Endothelial cell (in vitro differentiated cells): ENCODE measurements at regions not wholly inside any gene's neighbourhood (a gene's known extent, or its start where the extent isn't known, plus 50 kb on each side); places are given as distances from the start of the nearest gene placed in this dataset.
"Not testable (repeated sequence)": the region's sequence is repeated elsewhere in the genome, so short reads cannot be mapped to it uniquely, and the experiment has no call there.

Source experiments
- DNase-seq: peaks from one replicate; pipeline ENCODE4 v3.0.0; 2021; ENCODE audit warnings: low spot score
- H3K27ac Mint-ChIP-seq: one replicate; pipeline ENCODE4 v1.8.0; 2021; ENCODE audit warnings: mixed read lengths, inconsistent platforms; ENCODE audit not compliant: unreplicated experiment
- H3K27me3 Mint-ChIP-seq: one replicate; pipeline ENCODE4 v1.8.0; 2021; ENCODE audit warnings: mild to moderate bottlenecking, moderate library complexity, mixed read lengths, inconsistent platforms; ENCODE audit not compliant: unreplicated experiment
- H3K36me3 Mint-ChIP-seq: one replicate; pipeline ENCODE4 v1.8.0; 2021; ENCODE audit warnings: mild to moderate bottlenecking, low read depth, mixed read lengths, inconsistent platforms; ENCODE audit not compliant: unreplicated experiment
- H3K4me1 Mint-ChIP-seq: one replicate; pipeline ENCODE4 v1.8.0; 2021; ENCODE audit warnings: mild to moderate bottlenecking, mixed read lengths, inconsistent platforms; ENCODE audit not compliant: unreplicated experiment
- H3K4me3 Mint-ChIP-seq: one replicate; pipeline ENCODE4 v1.8.0; 2021; ENCODE audit warnings: mild to moderate bottlenecking, mixed read lengths, inconsistent platforms; ENCODE audit not compliant: unreplicated experiment
- H3K9me3 Mint-ChIP-seq: one replicate; pipeline ENCODE4 v1.8.0; 2021; ENCODE audit warnings: mixed read lengths, inconsistent platforms; ENCODE audit not compliant: unreplicated experiment
- TF ChIP-seq, protein P1 (sequence below): fragments of 200-600 bp; sonication (generic); IDR thresholded peaks from one replicate; pipeline ENCODE4 v1.5.0; 2021; ENCODE audit warnings: antibody characterized with exemption; ENCODE audit not compliant: unreplicated experiment

DNA sequence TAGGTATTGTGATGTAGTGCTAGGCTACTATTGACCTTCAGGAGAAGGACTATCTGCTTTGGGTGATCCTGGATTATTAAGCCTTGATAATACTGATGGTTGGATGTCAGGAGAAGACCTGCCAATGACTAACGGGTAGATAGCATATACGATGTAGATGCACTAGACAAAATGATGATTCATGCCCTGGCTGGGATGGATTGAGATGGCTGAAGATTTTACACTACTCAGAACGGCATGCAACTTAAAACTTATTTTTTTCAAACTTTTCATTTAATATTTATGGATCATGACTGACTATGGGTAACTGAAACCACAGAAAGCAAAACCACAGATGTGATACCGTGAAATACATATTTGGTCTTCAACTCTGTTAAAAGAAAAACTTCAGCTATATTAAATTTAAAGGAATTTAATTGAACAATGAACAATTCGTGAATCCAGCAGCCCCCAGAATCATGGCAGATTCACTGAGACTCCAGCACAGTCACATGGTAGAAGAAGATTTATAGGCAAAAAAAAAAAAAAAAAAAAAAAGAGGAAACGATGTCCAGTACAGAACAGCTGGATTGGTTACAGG is 124.6 kb upstream of the CDK13 start:
- no peak for DNase-seq

DNA sequence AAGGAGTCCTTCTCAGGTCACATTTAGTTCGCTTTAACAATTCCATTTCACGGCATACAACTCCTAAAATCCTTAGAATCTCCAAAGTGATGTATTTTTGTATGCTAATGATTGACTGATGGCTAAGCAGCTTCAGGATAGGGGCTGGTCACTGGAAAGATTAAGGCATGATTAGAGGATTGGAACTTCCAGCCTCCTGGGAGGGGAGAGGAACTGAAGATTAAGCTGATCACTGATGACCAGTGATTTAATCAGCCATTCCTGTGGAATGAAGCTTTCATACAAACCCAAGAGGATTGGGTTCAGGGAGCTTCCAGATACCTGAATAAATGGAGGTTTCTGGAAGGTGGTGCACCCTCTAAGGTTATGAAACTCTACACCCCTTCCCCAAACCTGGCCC is 123.9 kb upstream of the CDK13 start:
- TF ChIP-seq, protein P1, sequence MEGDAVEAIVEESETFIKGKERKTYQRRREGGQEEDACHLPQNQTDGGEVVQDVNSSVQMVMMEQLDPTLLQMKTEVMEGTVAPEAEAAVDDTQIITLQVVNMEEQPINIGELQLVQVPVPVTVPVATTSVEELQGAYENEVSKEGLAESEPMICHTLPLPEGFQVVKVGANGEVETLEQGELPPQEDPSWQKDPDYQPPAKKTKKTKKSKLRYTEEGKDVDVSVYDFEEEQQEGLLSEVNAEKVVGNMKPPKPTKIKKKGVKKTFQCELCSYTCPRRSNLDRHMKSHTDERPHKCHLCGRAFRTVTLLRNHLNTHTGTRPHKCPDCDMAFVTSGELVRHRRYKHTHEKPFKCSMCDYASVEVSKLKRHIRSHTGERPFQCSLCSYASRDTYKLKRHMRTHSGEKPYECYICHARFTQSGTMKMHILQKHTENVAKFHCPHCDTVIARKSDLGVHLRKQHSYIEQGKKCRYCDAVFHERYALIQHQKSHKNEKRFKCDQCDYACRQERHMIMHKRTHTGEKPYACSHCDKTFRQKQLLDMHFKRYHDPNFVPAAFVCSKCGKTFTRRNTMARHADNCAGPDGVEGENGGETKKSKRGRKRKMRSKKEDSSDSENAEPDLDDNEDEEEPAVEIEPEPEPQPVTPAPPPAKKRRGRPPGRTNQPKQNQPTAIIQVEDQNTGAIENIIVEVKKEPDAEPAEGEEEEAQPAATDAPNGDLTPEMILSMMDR, result no peak
- DNase-seq, result no peak
- no peaks in the 10 kb centered on the region for H3K27me3 Mint-ChIP-seq

More for the DNA sequence above, 124.6 kb upstream of the CDK13 start:
- no peaks in the 10 kb centered on the region for H3K27me3 Mint-ChIP-seq
- H3K27ac Mint-ChIP-seq, result no peak overlapping the region
- H3K9me3 Mint-ChIP-seq, result no peaks in the 10 kb centered on the region
- TF ChIP-seq, protein P1, result no peak
- H3K36me3 Mint-ChIP-seq, result no peaks in the 10 kb centered on the region
- peaks cover 14% of the 10 kb centered on the region for H3K4me1 Mint-ChIP-seq
- H3K4me3 Mint-ChIP-seq, result no peak overlapping the region

DNA sequence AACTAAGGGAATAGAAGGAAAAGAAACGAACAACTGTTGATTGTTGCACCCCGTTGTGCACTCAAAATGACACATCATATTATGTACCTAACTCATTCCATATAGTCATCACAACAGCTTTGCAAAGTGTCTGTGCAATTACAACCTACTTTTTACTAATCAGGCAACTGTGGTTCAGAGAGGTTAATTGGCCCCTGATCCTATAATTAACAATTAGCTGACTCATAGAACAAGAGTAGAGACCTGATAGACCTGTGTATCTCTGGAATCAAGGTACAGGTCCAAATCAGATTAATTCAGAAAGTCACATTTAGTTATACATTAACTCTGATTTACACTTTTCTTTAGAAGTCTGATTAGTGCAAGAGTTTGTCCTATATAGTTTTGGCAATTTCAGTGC is 122.5 kb upstream of the CDK13 start:
- no peak overlapping the region for H3K27ac Mint-ChIP-seq
- TF ChIP-seq, protein P1, result no peak
- H3K27me3 Mint-ChIP-seq, result no peaks in the 10 kb centered on the region
- H3K9me3 Mint-ChIP-seq, result no peaks in the 10 kb centered on the region
- no peak for DNase-seq
- no peaks in the 10 kb centered on the region for H3K36me3 Mint-ChIP-seq
- no peak overlapping the region for H3K4me3 Mint-ChIP-seq
- peaks cover 14% of the 10 kb centered on the region for H3K4me1 Mint-ChIP-seq

More for the DNA sequence above, 123.9 kb upstream of the CDK13 start:
- Mint-ChIP-seq H3K9me3 (no peaks in the 10 kb centered on the region), H3K4me3 (no peak overlapping the region), H3K36me3 (no peaks in the 10 kb centered on the region), H3K27ac (no peak overlapping the region), H3K4me1 (peaks cover 14% of the 10 kb centered on the region)

DNA sequence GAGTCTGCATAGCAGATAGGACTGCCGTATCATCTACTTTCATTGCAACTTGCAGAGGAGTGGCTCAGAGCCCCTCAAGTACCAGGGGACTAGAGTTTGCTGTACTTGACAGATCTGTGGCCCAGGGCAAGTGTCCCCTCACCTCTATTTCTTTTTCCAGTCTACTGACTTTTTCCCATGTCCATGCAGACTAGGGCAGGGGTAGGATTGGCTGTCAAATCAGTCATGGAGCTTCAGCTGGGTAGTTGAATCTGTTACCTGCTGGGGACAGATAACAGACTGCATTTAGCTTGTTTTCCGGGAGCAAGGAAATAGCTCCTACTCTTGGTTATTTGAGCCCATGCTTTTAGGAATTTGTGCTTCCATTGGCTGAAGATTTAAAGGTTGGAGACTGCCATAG is 121.0 kb upstream of the CDK13 start:
- Mint-ChIP-seq H3K36me3 (no peaks in the 10 kb centered on the region), H3K9me3 (no peaks in the 10 kb centered on the region), H3K27ac (no peak overlapping the region), H3K27me3 (peaks cover 2% of the 10 kb centered on the region), H3K4me3 (no peak overlapping the region), H3K4me1 (peaks cover 14% of the 10 kb centered on the region)
- no peak for DNase-seq
- TF ChIP-seq, protein P1, result no peak

DNA sequence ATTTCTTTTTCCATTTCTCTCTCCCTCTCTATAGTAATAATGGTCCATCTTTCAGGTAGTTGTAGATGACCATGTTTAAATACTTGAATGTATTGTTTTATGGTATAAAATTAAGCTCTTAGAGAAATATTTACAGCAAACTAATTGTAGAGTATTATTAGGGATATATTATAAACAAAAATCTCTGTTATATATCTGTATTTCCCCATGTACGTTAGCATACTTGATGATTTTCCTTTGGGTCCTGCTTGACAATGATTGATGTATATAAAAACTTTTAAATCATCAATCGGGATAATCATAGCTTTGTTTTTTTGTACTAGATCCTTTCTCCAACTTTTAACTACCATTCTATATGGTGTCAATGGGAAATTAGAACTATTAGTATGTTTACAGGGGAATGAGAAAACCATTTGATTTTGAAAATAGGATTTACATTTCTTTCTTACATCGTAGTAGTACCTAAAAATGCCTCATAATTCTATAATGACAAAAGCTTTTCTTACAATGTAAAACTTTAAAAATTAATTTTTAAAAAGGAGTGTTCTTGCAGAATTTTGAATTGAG is 117.5 kb upstream of the CDK13 start:
- H3K27me3 Mint-ChIP-seq, result peaks cover 8% of the 10 kb centered on the region

DNA sequence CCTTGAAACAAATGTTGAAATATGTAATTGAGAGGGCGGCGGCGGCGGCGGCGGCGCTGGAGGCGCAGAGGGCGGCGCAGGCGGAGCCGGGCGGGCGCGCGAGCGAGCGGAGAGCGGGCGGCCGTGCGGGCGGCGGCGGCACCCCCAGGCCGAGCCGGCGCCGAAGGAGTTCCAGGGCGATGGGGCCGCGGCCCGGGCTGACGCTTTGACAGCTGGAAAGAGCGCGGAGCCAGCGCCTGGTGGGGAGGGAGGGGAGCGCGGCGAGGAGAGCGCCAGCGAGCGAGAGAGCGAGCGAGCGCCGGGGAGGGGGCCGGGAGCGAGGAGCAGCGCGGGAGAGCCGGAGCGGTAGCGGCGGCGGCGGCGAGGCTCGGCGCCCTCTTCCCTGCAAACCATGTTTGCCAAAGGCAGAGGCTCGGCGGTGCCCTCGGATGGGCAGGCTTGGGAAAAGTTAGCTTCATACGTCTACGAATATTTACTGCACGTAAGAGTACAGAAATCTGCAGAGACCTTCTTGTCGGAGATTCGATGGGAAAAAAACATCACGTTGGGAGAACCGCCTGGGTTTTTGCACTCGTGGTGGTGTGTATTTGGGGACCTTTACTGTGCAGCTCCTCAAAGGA is 116.8 kb upstream of the CDK13 start:
- not testable (repeated sequence) for H3K27me3 Mint-ChIP-seq, H3K27ac Mint-ChIP-seq

More for the DNA sequence above, 117.5 kb upstream of the CDK13 start:
- TF ChIP-seq, protein P1, result no peak
- DNase-seq, result no peak
- H3K4me1 Mint-ChIP-seq, result peaks cover 13% of the 10 kb centered on the region
- no peak overlapping the region for H3K27ac Mint-ChIP-seq
- no peaks in the 10 kb centered on the region for H3K9me3 Mint-ChIP-seq
- no peaks in the 10 kb centered on the region for H3K36me3 Mint-ChIP-seq
- peak overlapping the region; percentile 76 for H3K4me3 Mint-ChIP-seq

DNA sequence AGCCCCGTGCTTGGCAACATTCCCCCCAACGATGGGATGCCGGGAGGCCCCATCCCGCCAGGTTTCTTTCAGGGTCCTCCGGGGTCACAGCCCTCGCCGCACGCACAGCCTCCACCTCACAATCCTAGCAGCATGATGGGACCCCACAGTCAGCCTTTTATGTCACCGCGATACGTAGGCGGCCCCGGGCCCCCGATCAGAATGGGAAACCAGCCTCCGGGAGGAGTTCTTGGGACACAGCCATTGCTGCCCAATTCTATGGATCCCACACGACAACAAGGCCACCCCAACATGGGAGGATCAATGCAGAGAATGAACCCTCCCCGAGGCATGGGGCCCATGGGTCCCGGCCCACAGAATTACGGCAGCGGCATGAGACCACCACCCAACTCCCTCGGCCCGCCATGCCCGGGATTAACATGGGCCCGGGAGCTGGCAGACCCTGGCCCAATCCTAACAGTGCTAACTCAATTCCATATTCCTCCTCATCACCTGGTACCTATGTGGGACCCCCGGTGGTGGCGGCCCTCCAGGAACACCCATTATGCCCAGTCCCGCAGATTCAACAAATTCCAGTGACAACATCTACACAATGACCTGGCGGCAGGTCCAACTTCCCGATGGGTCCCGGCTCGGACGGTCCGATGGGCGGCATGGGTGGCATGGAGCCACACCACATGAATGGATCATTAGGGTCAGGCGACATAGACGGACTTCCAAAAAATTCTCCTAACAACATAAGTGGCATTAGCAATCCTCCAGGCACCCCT is 116.0 kb upstream of the CDK13 start:
- not testable (repeated sequence) for H3K9me3 Mint-ChIP-seq, H3K4me1 Mint-ChIP-seq, H3K36me3 Mint-ChIP-seq, H3K27me3 Mint-ChIP-seq, H3K27ac Mint-ChIP-seq, DNase-seq
- peak overlapping the region; percentile 91 for H3K4me3 Mint-ChIP-seq

More for the DNA sequence above, 116.8 kb upstream of the CDK13 start:
- peaks cover 12% of the 10 kb centered on the region for H3K4me1 Mint-ChIP-seq
- H3K9me3 Mint-ChIP-seq, H3K36me3 Mint-ChIP-seq: not testable (repeated sequence)
- H3K4me3 Mint-ChIP-seq, result peak overlapping the region; percentile 91
- peak; percentile 74 for DNase-seq
